ENCODE measurements at regions not wholly inside any gene's neighbourhood (a gene's known extent, or its start where the extent isn't known, plus 50 kb on each side); places are given as distances from the start of the nearest gene placed in this dataset.

DNA sequence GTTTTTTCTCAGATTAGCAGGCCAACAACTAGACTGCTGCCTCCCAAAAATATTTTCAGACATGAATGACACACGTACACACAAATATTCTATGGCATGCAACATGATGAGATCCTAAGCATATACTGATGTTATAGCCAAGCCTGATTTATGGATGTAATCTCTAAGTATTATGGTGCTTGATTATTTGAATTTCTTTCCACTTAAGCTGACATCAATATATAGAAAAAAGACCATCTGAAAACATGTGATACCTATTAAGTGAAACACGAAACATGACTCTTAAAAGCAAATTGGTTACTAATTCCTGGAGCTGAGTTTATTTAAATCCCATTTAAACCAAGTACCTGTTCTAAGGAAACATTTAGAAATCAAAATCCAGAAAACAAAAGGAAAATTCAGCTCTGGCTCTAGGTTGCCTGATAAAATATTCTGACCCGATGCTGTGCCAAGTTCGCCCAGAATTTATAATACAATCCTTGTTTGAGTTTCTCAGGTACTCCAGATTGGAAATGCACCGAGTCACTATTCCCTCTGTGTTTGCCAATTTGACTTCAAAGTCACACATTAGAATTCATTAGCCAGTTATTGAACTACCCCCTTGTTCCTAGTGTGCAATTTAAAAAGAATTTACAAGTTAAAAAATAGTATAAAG lies 548.6 kb downstream of the CSNK1G3 start:
- H3K4me3 ChIP-seq (ENCODE audit: low read depth, poor library complexity, severe bottlenecking) = no peak overlapping the region
- no peak for DNase-seq (ENCODE audit: low spot score in 2 of 2)
- intact Hi-C loops (cut with DNase I; ENCODE audit: low total_unique reads) = no loop called here
- WGBS, 2 donors = 71% methylated on average over 5 of the region's 5 CpGs
- no peak for TF ChIP-seq POLR2A (IDR thresholded peaks at IDR 0.05)
- TF ChIP-seq, protein P1, sequence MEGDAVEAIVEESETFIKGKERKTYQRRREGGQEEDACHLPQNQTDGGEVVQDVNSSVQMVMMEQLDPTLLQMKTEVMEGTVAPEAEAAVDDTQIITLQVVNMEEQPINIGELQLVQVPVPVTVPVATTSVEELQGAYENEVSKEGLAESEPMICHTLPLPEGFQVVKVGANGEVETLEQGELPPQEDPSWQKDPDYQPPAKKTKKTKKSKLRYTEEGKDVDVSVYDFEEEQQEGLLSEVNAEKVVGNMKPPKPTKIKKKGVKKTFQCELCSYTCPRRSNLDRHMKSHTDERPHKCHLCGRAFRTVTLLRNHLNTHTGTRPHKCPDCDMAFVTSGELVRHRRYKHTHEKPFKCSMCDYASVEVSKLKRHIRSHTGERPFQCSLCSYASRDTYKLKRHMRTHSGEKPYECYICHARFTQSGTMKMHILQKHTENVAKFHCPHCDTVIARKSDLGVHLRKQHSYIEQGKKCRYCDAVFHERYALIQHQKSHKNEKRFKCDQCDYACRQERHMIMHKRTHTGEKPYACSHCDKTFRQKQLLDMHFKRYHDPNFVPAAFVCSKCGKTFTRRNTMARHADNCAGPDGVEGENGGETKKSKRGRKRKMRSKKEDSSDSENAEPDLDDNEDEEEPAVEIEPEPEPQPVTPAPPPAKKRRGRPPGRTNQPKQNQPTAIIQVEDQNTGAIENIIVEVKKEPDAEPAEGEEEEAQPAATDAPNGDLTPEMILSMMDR (IDR thresholded peaks at IDR 0.05) = no peak

DNA sequence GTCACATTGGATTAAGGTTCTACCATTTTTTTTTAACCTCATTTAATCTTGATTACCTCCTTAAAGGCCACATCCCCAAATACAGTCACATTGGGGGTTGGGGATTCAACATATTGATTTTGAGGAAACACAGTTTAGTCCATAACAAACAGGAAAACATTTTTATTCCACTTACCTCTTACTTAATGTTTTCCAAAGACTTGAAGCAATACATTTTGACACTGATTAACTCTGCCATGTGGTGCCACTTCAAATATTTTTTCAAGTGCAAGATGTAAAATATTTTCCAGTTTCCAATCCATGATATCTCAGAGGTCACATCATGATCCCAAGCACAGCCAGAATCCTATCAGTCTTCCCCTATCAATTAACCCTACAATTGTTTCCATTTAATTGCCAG lies 548.0 kb downstream of the CSNK1G3 start:
- no peak for TF ChIP-seq POLR2A (IDR thresholded peaks at IDR 0.05)
- TF ChIP-seq, protein P1 (IDR thresholded peaks at IDR 0.05) = no peak
- H3K4me3 ChIP-seq (ENCODE audit: low read depth, poor library complexity, severe bottlenecking) = no peak overlapping the region
- no peak for DNase-seq (ENCODE audit: low spot score in 2 of 2)
- intact Hi-C loops (cut with DNase I; ENCODE audit: low total_unique reads) = no loop called here

DNA sequence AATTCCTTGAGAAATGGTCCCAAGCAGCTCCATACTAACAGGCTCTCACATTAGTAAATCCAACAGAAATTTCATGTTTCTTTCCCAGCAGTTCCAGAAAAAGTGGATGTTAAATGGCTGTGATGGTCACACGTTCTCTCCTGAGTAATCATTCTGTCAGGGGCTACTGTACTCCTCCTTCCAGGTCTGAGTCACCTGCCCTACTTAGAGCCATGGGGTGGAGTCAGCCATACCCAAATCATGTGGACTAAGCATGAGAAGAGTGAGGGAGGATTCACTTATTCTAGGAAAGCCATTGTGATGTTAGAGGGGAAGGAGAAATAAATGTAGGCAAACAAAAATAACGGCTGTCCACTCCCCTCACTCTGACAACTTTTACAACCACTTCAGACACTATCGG lies 547.2 kb downstream of the CSNK1G3 start:
- intact Hi-C loops (cut with DNase I; ENCODE audit: low total_unique reads) = no loop called here
- no peak overlapping the region for H3K4me3 ChIP-seq (ENCODE audit: low read depth, poor library complexity, severe bottlenecking)
- 78 to 84% methylated on average over 3 of the region's 3 CpGs for WGBS, 2 donors
- DNase-seq (ENCODE audit: low spot score in 2 of 2) = no peak
- TF ChIP-seq, protein P1 (IDR thresholded peaks at IDR 0.05) = no peak
- TF ChIP-seq POLR2A (IDR thresholded peaks at IDR 0.05) = no peak

DNA sequence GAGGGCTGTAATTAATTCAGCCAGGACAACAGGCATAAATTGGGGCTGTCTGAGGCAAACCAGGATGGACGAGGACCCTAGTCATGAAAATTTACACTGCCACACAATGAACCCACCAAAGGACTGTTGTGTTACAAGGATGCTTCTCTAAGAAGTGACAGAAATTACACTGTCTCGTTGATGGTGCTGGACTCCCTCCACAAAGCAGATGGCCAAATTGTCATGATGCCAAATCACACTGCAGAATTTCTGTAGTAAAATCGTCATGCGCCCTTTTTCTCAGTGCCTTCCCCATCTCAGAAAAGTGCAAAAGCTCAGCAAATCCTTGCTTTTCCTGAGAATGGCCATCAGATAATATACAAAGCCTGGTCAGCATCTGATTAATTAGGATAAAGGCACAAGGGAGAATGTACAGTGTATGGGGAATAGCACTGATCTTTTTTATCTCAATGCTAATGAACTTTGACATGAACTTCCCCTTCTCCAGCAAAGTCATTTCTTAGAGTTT lies 545.8 kb downstream of the CSNK1G3 start:
- H3K4me3 ChIP-seq (ENCODE audit: low read depth, poor library complexity, severe bottlenecking) = no peak overlapping the region
- 35 to 44% methylated on average over 4 of the region's 4 CpGs for WGBS, 2 donors
- DNase-seq (ENCODE audit: low spot score in 2 of 2) = peak in 1 of 2 donors; percentile 18
- TF ChIP-seq, protein P1 (IDR thresholded peaks at IDR 0.05) = no peak
- TF ChIP-seq POLR2A (IDR thresholded peaks at IDR 0.05) = no peak
- intact Hi-C loops (cut with DNase I; ENCODE audit: low total_unique reads) = no loop called here

DNA sequence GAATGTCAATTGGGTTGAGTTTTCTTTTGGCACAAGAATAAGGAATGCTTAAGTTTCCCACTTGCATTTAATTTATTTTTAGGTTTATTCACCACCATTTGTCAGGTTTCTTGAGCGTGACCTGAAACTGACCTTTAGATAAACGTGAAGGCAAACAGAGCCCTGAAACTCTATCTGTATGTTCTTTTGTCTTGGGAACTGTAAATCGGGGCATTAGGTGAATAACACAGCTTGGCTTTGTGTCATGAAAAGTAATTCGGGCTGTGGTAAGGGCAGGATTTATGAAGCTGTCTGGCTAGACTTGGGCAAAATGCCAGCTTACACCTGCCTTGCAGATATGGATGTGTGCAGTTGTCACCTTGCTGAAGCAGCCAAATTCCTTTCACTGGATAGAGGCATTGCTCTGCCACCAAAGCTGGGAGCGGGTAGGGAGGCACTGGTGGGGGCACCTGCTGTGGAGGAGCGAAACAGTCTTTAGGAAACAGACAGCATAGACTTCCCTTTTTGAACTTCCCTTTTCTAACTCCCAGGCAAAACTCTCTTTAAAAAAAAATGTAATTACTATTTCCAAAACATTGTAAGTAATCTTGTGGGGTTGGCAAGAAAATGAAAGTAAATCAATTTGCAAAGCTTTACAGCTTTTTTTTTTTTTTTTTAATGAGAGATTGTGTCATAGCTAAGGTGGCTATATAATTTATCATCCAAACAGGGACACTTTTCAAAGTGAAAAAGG lies 545.2 kb downstream of the CSNK1G3 start:
- peak in 1 of 2 donors; percentile 16 for DNase-seq (ENCODE audit: low spot score in 2 of 2)
- no peak overlapping the region for H3K4me3 ChIP-seq (ENCODE audit: low read depth, poor library complexity, severe bottlenecking)
- intact Hi-C loops (cut with DNase I; ENCODE audit: low total_unique reads) = no loop called here
- WGBS, 2 donors = 25% methylated on average over 6 of the region's 6 CpGs
- TF ChIP-seq, protein P1 (IDR thresholded peaks at IDR 0.05) = no peak
- no peak for TF ChIP-seq POLR2A (IDR thresholded peaks at IDR 0.05)

Data from lower leg skin (tissue), 4 donors.